Fibroblast of pulmonary artery (primary cell): ENCODE measurements at regions not wholly inside any gene's neighbourhood (a gene's known extent, or its start where the extent isn't known, plus 50 kb on each side); places are given as distances from the start of the nearest gene placed in this dataset.

Source experiments
- DNase-seq: peaks from one replicate; pipeline ENCODE4 v3.0.0-alpha.2; 2010; ENCODE audit warnings: low read depth
- H3K4me3 ChIP-seq: replicated peaks from 2 replicates; pipeline ENCODE4 v1.5.1; 2011; ENCODE audit warnings: low read depth, mild to moderate bottlenecking, control low read depth, low read length, moderate library complexity
- TF ChIP-seq, protein P1 (sequence below): IDR thresholded peaks from 2 replicates; pipeline ENCODE4 v1.5.1; 2011; ENCODE audit warnings: mild to moderate bottlenecking, control low read depth, low read length, inconsistent platforms; ENCODE audit errors: missing control alignments

DNA sequence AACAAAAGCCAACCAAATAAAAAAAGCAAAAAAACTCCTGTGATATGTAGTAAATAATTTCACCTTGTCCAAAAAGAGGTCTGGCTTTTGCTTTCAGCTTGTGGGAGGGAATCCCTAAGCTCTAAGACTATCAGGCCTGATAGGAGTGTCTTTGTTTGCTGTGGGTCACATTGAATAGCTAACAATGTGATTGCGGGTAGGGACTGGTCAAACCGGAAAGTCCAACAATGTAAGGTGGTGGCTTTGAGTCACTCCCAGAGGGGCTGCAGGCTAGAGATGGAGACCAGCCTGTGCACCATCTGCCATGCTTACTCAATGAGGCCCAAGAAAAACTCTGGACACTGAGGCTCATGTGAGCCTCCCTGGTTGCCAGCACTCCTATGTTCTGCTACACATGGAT lies 192.9 kb downstream of the TFCP2L1 start:
- DNase-seq = no peak
- no peak overlapping the region for H3K4me3 ChIP-seq
- TF ChIP-seq, protein P1, sequence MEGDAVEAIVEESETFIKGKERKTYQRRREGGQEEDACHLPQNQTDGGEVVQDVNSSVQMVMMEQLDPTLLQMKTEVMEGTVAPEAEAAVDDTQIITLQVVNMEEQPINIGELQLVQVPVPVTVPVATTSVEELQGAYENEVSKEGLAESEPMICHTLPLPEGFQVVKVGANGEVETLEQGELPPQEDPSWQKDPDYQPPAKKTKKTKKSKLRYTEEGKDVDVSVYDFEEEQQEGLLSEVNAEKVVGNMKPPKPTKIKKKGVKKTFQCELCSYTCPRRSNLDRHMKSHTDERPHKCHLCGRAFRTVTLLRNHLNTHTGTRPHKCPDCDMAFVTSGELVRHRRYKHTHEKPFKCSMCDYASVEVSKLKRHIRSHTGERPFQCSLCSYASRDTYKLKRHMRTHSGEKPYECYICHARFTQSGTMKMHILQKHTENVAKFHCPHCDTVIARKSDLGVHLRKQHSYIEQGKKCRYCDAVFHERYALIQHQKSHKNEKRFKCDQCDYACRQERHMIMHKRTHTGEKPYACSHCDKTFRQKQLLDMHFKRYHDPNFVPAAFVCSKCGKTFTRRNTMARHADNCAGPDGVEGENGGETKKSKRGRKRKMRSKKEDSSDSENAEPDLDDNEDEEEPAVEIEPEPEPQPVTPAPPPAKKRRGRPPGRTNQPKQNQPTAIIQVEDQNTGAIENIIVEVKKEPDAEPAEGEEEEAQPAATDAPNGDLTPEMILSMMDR = no peak

DNA sequence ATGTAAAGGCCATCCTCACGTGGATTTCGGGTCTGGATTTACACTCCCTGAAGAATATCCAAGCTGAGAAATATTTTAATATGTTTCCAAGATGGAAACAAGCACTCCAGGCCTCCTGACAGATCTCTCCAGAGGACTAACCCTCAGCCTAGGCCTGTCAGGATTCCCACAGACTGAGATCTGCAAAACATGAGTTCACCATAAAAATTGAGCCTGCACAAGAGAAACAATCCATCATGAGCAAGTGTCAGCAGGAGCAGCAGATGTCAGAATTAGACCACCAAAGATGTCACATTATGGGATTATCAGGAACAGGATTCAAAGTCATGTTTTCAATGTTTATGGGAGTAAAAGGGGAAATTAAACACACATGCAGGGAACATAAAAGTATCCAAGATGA lies 191.3 kb downstream of the TFCP2L1 start:
- H3K4me3 ChIP-seq = no peak overlapping the region
- TF ChIP-seq, protein P1 = no peak
- no peak for DNase-seq

DNA sequence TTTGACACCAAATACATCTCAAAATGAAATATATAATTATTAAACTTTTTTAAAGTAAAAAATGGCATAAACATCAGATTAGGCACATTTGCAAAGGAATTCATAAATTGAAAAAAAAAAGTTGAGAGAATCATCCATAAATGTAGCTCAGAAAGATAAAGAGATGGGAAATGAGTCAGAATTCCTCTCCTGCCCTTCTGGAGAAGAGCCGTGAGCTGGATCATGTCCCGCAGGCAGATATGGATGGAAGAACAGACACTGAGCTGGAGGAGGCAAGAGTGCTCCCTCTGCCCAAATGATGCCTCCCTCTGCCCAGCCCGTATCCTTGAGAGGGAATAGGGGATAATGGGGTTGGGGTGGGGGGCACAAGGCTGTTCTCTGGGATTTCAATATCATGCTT lies 190.9 kb downstream of the TFCP2L1 start:
- DNase-seq = peak; percentile 26
- no peak overlapping the region for H3K4me3 ChIP-seq
- TF ChIP-seq, protein P1 = no peak

DNA sequence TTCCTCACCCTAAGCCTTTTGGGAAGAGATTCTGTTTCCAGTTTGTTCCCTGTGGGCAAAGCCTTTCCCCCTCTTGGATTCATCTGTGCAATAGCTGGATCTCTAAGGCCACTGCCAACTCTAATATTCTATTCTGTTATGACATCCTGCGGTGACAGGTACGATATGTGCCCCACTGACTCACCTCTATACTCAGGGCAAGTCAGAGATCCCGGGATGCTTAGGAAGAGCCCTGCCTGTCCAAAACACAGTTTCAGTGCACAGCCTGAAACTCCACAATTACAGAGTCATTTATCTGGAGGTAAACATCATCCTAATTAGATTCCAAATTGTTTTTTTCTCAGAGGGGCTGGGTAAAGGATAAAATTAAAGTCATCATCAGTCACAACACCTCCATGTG lies 190.2 kb downstream of the TFCP2L1 start:
- no peak overlapping the region for H3K4me3 ChIP-seq
- TF ChIP-seq, protein P1 = no peak
- DNase-seq = no peak

DNA sequence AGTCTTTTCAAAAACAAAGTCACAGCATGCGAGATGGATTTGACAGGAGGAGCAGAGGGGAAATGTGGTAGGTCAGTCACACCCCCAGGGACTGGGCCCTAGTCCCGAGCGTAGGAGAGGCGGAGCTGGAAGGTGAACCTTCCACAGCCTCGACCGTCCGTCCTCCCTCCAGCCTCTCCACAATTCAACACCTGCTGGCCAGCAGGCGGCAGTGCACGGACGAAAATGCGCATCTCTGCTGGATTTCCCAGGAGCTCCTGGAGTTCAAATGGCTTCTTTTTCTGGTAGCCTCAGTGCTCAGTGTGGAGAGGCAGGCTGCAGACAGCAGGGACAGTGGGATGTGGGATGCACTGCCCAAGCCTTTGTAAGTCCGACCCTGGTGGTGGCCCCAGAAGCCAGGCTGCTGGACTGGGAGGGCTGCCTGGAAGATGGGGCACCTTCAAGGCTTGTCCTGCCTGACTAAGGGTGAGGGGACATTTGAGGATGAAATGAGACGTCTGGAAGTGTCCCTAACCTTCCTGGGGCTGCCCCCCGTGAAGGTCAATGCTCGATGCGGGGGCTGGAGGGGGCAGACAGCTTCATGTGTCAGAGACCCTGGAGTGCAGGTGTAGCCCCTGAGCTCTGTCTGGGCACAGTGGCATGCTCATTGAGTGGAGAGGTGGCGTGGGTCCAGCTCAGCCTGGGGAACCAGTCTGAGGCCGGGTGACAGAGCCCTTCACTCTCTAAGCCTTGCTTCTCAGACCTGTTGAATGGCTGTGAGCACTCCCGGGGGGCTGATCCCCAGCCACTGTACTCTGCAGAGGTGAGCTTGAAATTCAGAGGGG lies 189.5 kb downstream of the TFCP2L1 start:
- TF ChIP-seq, protein P1 = peak; percentile 83
- peak; percentile 76 for DNase-seq

DNA sequence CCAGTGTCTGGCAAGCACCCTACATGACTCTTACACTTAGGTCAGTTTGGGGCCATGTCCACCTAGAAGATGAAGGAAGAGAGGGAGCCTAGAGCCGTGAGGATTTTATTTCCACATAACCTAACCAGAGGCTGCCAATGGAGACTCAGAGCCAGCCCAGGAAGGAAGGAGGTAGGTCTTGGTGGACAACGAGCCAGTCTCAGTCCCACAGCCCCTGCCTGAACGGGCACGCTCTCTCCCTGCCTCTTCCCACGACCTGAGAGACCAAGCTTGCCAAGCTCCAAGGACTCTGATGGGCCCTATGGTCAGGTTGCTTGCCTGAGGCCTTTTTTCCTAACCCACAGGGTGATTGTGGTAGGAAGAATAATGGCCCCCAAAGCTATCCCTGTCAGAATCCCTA lies 188.4 kb downstream of the TFCP2L1 start:
- TF ChIP-seq, protein P1 = no peak
- DNase-seq = no peak
- no peak overlapping the region for H3K4me3 ChIP-seq

More for the DNA sequence above, 189.5 kb downstream of the TFCP2L1 start:
- no peak overlapping the region for H3K4me3 ChIP-seq

DNA sequence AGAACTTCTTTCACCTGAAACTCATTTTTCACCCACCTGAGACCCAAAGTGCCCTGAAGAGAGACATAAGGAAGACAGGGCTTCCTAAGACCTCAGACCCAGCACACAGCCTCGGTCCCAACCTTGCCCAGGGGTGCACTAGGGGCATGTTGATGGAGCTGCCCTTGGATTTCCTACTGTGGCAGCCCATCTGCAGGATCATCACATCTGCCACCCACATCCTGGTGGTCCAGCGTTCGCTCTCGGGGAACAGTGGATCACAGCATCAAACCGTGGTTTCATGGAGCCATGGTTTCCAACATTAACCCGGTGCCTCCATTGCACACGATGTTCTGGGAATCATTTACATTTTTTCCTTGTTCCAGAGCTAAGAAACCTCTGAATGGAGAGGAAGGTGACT lies 186.4 kb downstream of the TFCP2L1 start:
- no peak for DNase-seq
- TF ChIP-seq, protein P1 = no peak
- no peak overlapping the region for H3K4me3 ChIP-seq
